ENCODE measurements at regions not wholly inside any gene's neighbourhood (a gene's known extent, or its start where the extent isn't known, plus 50 kb on each side); places are given as distances from the start of the nearest gene placed in this dataset.

- TF ChIP-seq CTCF (IDR thresholded peaks at IDR 0.05) (no peak), EP300 (IDR thresholded peaks at IDR 0.05) (no peak), POLR2AphosphoS5 (IDR thresholded peaks at IDR 0.05) (no peak), POLR2A (IDR thresholded peaks at IDR 0.05) (no peak)
- no peaks in the 10 kb centered on the region for H3K9me3 ChIP-seq
- DNase-seq (ENCODE audit: low spot score in 2 of 2): no peak
- no peaks in the 10 kb centered on the region for H3K27me3 ChIP-seq
- H3K36me3 ChIP-seq: no peaks in the 10 kb centered on the region
- no peak overlapping the region for H3K4me3 ChIP-seq
- H3K27ac ChIP-seq: no peak overlapping the region
- H3K4me1 ChIP-seq: no peaks in the 10 kb centered on the region
Measured at GRCh38 chr6:82691997-82692396, 328.4 kb downstream of the TPBG start.

DNA sequence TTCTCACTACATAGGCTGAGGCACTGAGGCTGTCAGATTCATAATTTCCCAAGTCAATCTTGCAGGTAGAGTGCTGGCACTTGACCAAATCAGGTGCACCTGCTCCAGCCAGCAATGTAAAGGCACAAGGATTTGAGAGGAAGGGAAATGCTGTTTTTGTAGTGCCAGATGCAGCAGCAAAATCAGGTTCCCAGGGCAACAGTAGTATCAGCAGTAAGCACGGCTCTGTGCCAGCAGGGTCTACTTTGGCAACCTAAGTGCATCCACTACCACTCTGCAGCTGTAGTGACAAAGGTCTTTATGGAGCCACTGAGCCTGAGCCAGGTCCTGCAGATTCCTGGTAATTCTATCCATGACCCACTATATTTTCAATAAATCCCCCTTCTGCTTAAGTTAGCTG, 329.5 kb downstream of the TPBG start:
- Histone ChIP-seq H3K27me3 (no peaks in the 10 kb centered on the region), H3K9me3 (no peaks in the 10 kb centered on the region), H3K4me1 (no peaks in the 10 kb centered on the region), H3K27ac (no peak overlapping the region), H3K36me3 (no peaks in the 10 kb centered on the region), H3K4me3 (no peak overlapping the region)
- TF ChIP-seq CTCF (IDR thresholded peaks at IDR 0.05) (no peak), POLR2A (IDR thresholded peaks at IDR 0.05) (no peak), POLR2AphosphoS5 (IDR thresholded peaks at IDR 0.05) (no peak), EP300 (IDR thresholded peaks at IDR 0.05) (no peak)
- no peak for DNase-seq (ENCODE audit: low spot score in 2 of 2)
- WGBS: 56% methylated on average over 1 of the region's 1 CpG

GRCh38 chr6:82701341-82701740, 337.7 kb downstream of the TPBG start:
- no peak overlapping the region for H3K27ac ChIP-seq
- TF ChIP-seq POLR2AphosphoS5 (IDR thresholded peaks at IDR 0.05) (no peak), CTCF (IDR thresholded peaks at IDR 0.05) (no peak), POLR2A (IDR thresholded peaks at IDR 0.05) (no peak), EP300 (IDR thresholded peaks at IDR 0.05) (no peak)
- H3K4me1 ChIP-seq: no peaks in the 10 kb centered on the region
- DNase-seq (ENCODE audit: low spot score in 2 of 2): no peak
- H3K4me3 ChIP-seq: no peak overlapping the region
- WGBS: 83% methylated on average over 3 of the region's 3 CpGs
- no peaks in the 10 kb centered on the region for H3K27me3 ChIP-seq
- H3K9me3 ChIP-seq: no peaks in the 10 kb centered on the region
- no peaks in the 10 kb centered on the region for H3K36me3 ChIP-seq

- Histone ChIP-seq H3K36me3 (no peaks in the 10 kb centered on the region), H3K4me3 (no peak overlapping the region), H3K27ac (no peak overlapping the region), H3K27me3 (no peaks in the 10 kb centered on the region), H3K4me1 (no peaks in the 10 kb centered on the region), H3K9me3 (no peaks in the 10 kb centered on the region)
- 76% methylated on average over 3 of the region's 3 CpGs for WGBS
- no peak for DNase-seq (ENCODE audit: low spot score in 2 of 2)
- TF ChIP-seq CTCF (IDR thresholded peaks at IDR 0.05): no peak
- no peak for TF ChIP-seq EP300 (IDR thresholded peaks at IDR 0.05)
- TF ChIP-seq POLR2AphosphoS5 (IDR thresholded peaks at IDR 0.05): no peak
- TF ChIP-seq POLR2A (IDR thresholded peaks at IDR 0.05): no peak
Measured at GRCh38 chr6:82702574-82702973, 339.0 kb downstream of the TPBG start.

- no peak for DNase-seq (ENCODE audit: low spot score in 2 of 2)
- Histone ChIP-seq H3K4me1 (no peaks in the 10 kb centered on the region), H3K27ac (no peak overlapping the region), H3K36me3 (no peaks in the 10 kb centered on the region), H3K27me3 (no peaks in the 10 kb centered on the region), H3K4me3 (no peak overlapping the region), H3K9me3 (no peaks in the 10 kb centered on the region)
- TF ChIP-seq EP300 (IDR thresholded peaks at IDR 0.05): no peak
- no peak for TF ChIP-seq POLR2A (IDR thresholded peaks at IDR 0.05)
- no peak for TF ChIP-seq POLR2AphosphoS5 (IDR thresholded peaks at IDR 0.05)
- no peak for TF ChIP-seq CTCF (IDR thresholded peaks at IDR 0.05)
- WGBS: 80% methylated on average over 4 of the region's 4 CpGs
Measured at GRCh38 chr6:82703230-82703629, 339.6 kb downstream of the TPBG start.

Data from suprapubic skin (tissue), 4 donors.